Mucosa of descending colon (tissue), 3 donors: ENCODE measurements at regions not wholly inside any gene's neighbourhood (a gene's known extent, or its start where the extent isn't known, plus 50 kb on each side); places are given as distances from the start of the nearest gene placed in this dataset.

Experiments used
- ATAC-seq: fragments of 200-7000 bp; cut with Tn5 transposase; one replicate; pipeline ENCODE4 v1.9.1; 2020; ENCODE audit warnings: mild to moderate bottlenecking, moderate library complexity
- DNase-seq, 3 donors: peaks; one replicate each; pipeline ENCODE4 v3.0.0-alpha.2; 2020
- H3K36me3 ChIP-seq: fragments of 200-600 bp; one replicate; pipeline ENCODE4 v1.8.0; 2021; ENCODE audit warnings: low read depth, mild to moderate bottlenecking
- H3K4me1 ChIP-seq: fragments of 200-600 bp; one replicate; pipeline ENCODE4 v1.8.0; 2021; ENCODE audit warnings: low read depth, mild to moderate bottlenecking
- H3K4me3 ChIP-seq: fragments of 200-600 bp; one replicate; pipeline ENCODE4 v1.8.0; 2021; ENCODE audit warnings: mild to moderate bottlenecking
- H3K9me3 ChIP-seq: fragments of 200-600 bp; one replicate; pipeline ENCODE4 v1.8.0; 2021; ENCODE audit warnings: mild to moderate bottlenecking
- intact Hi-C, 2 donors: fragments of 100-400 bp; cut with DNase I in 1 of 2; cut with micrococcal nuclease in 1 of 2; formaldehyde crosslinking; loops; one replicate each; pipeline versions ENCODE4 v1.11.0 to v1.11.1; 2022; cut with DNase I, micrococcal nuclease
- TF ChIP-seq, protein P1 (sequence below): fragments of 200-600 bp; IDR thresholded peaks from one replicate; pipeline ENCODE4 v1.8.0; 2022; ENCODE audit warnings: antibody characterized with exemption, mild to moderate bottlenecking
- donor health status: DM: no; HTN: no; CAD: no; lungs with moderate emphysema.
- donor health status: DM: no; HTN: no; CAD: no.
- donor health status: DM: no; HTN: yes; CAD: no.

DNA sequence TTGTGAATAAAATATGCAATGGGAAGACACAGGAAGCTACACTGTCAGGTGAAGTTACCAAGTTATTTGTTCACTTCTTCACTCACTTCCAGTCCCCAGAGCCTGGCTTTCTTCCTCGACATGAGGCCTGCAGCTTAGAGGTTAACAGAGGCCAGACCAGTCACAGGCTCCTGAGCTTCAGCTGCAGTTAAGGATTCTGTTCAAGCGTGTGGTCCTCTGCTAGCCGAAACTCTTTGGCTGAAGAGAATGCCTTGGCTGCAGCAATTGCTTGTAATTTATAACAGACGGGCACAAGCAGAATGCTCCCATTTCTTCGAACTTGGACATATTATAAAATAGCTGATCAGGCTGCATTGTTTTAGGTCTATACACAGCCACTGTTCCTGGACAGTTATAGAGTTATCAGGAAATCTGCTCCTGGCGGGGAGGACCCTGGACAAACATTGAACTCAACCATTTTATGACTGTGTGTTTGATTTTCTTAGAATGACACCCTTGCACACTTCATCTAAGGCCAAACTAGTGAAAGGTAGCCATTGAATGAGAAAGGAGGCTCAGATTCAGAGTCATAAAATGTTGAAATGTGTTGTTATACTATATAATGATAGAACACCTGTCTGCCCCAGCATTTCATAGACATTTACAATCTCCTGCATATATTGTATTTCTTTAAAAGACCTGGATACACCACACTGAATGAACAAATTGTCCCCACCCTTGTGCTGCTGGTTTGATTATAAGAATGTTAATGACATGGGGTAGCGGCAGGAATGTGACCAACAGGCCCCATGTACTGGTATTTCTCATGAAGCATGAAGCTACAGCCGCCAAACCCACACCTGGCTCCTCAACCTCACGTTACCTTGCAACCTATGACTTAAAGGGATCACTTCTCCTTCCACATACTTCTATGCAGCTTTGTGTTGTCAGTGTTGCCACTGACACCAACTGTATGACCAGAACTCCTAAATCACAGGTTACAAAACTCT is 153.6 kb downstream of the TDRD15 start:
- H3K9me3 ChIP-seq, result no peaks in the 10 kb centered on the region
- intact Hi-C loops, result no loop called here
- TF ChIP-seq, protein P1, sequence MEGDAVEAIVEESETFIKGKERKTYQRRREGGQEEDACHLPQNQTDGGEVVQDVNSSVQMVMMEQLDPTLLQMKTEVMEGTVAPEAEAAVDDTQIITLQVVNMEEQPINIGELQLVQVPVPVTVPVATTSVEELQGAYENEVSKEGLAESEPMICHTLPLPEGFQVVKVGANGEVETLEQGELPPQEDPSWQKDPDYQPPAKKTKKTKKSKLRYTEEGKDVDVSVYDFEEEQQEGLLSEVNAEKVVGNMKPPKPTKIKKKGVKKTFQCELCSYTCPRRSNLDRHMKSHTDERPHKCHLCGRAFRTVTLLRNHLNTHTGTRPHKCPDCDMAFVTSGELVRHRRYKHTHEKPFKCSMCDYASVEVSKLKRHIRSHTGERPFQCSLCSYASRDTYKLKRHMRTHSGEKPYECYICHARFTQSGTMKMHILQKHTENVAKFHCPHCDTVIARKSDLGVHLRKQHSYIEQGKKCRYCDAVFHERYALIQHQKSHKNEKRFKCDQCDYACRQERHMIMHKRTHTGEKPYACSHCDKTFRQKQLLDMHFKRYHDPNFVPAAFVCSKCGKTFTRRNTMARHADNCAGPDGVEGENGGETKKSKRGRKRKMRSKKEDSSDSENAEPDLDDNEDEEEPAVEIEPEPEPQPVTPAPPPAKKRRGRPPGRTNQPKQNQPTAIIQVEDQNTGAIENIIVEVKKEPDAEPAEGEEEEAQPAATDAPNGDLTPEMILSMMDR, result no peak
- DNase-seq, result peak in 1 of 3 donors; percentile 52
- H3K36me3 ChIP-seq, result no peaks in the 10 kb centered on the region
- peak; percentile 85 for ATAC-seq
- H3K4me3 ChIP-seq, result no peak overlapping the region
- H3K4me1 ChIP-seq, result peaks cover 9% of the 10 kb centered on the region

DNA sequence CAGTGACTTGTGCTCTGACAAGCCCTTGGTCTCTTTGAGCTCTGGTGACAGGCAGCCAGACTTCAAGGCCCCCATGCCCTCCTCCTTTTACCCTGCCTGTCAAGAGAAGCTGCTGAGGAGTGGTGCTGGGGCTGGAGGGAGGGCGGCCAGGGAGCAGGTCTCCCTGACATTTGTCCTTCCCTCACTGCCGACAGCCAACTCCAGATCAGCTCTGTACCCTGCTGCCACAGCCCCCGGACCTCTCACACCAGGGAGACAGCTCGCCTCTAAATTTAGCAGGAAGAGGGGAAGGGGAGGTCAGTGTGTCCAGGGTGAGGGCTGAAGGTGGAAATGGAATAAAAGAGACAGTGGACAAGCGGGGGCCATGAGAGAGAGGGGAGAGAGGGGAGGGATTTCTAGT is 155.8 kb downstream of the TDRD15 start:
- DNase-seq (no peak), ATAC-seq (no peak)
- H3K4me3 ChIP-seq, result no peak overlapping the region
- H3K4me1 ChIP-seq, result peaks cover 9% of the 10 kb centered on the region
- no peaks in the 10 kb centered on the region for H3K36me3 ChIP-seq
- intact Hi-C loops, result no loop called here
- no peaks in the 10 kb centered on the region for H3K9me3 ChIP-seq
- TF ChIP-seq, protein P1, result no peak

DNA sequence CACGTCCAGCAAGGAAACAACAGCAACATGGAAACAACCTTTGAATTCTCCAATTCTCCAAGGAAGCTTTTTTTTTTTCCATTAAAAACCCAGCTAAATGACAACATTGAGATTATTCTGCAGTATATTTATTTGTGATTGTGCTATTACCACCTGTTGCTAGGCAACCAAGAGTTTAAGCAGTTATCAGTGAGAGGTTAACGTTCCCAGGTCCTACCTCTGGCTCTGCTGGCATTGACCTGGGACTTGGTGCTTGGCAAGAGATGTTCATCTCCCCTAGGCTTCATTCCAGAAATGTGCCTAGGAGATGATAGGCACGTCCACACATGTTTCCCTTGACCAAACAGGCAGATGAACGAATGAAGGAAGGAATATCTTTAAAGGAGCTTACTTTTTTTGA is 157.0 kb downstream of the TDRD15 start:
- Histone ChIP-seq H3K9me3 (no peaks in the 10 kb centered on the region), H3K4me1 (peaks cover 9% of the 10 kb centered on the region), H3K4me3 (no peak overlapping the region), H3K36me3 (no peaks in the 10 kb centered on the region)
- TF ChIP-seq, protein P1, result no peak
- intact Hi-C loops, result no loop called here
- no peak for DNase-seq
- no peak for ATAC-seq

DNA sequence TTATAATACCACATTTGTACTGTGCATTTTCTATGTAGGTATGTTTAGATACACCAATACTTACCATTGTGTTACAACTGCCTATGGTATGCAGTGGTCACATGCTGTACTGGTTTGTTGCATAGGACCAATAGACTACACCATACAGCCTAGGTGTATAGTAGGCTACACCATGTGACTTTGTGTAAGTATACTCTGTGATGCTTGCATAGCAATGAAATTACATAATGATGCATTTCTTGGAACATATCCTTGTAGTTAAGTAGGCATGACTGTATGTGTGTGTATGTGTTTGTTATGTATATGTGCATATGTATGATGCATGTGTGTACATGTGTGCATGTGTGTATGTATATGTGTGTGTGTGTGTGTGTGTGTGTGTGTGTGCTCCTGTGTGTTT is 157.6 kb downstream of the TDRD15 start:
- DNase-seq (no peak), ATAC-seq (no peak)
- intact Hi-C loops, result no loop called here
- Histone ChIP-seq H3K36me3 (no peaks in the 10 kb centered on the region), H3K9me3 (no peaks in the 10 kb centered on the region), H3K4me1 (peaks cover 8% of the 10 kb centered on the region), H3K4me3 (no peak overlapping the region)
- TF ChIP-seq, protein P1, result no peak

DNA sequence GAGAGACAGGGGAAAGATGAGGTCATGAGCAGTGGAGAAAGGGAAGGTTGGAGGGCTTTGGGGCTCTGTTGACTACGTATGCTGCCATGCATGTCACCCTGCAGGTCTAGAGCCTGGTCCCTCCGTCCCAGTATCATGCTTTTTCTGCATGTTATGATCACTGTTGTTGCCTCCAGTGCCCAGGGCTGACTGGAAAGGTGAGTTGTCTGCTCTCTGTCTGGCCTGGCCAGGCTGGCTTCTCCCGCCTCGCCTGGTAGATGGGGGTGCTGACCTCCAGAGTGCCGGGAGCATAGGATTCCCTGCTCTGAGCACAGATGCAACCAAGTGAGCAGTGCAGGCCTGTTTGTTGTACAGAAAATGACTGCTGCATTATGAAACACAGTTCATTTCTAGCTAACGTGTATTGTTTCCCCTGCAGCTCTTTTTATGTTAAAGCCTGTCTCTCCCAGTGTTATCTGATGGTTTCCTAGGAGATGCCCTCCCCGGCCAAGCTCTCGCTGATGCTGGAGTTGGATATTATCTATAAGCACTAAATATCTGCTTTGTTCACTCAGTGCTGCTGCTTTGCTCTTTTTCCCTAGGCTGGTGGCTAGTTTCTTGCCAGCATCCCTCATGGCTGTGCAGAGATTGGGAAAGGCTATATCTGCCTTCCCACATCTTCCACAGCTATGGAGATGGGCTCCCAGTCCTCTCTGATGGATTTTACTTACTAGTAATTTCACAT is 158.2 kb downstream of the TDRD15 start:
- Histone ChIP-seq H3K4me1 (peaks cover 2% of the 10 kb centered on the region), H3K4me3 (no peak overlapping the region), H3K36me3 (no peaks in the 10 kb centered on the region), H3K9me3 (no peaks in the 10 kb centered on the region)
- intact Hi-C loops, result no loop called here
- DNase-seq (no peak), ATAC-seq (no peak)
- TF ChIP-seq, protein P1, result no peak
